Gastrocnemius medialis (tissue), 4 donors: ENCODE measurements at regions not wholly inside any gene's neighbourhood (a gene's known extent, or its start where the extent isn't known, plus 50 kb on each side); places are given as distances from the start of the nearest gene placed in this dataset.
"Not testable (repeated sequence)": the region's sequence is repeated elsewhere in the genome, so short reads cannot be mapped to it uniquely, and the experiment has no call there.

Source experiments
- ATAC-seq, 2 donors: fragments of 150-250 bp; one replicate each; pipeline ENCODE4 v1.9.1; 2016
- DNase-seq, 2 donors: peaks; one replicate each; pipeline ENCODE4 v3.0.0-alpha.2; 2019
- H3K27ac ChIP-seq, 4 donors: fragments of 200-600 bp; sonication (generic); 1 replicate in 1 of 4; 2 replicates in 3 of 4; pipeline ENCODE4 v1.5.1; 2016 to 2018; ENCODE audit warnings: mild to moderate bottlenecking in 2 of 4, moderate library complexity in 1 of 4
- H3K27me3 ChIP-seq, 3 donors: fragments of 200-600 bp; sonication (generic) in 2 of 3; 1 replicate in 1 of 3; 2 replicates in 2 of 3; pipeline versions ENCODE4 v1.5.1 to v1.6.0; 2016 to 2019; ENCODE audit warnings: mild to moderate bottlenecking in 1 of 3, moderate library complexity in 1 of 3
- H3K36me3 ChIP-seq, 2 donors: fragments of 200-600 bp; sonication (generic) in 1 of 2; one replicate each; pipeline ENCODE4 v1.5.1; 2017 to 2018
- H3K4me1 ChIP-seq, 2 donors: fragments of 200-600 bp; sonication (generic) in 1 of 2; one replicate each; pipeline ENCODE4 v1.5.1; 2016 to 2017; ENCODE audit warnings: mild to moderate bottlenecking in 2 of 2
- H3K4me3 ChIP-seq, 4 donors: fragments of 200-600 bp; sonication (generic) in 3 of 4; 1 replicate in 1 of 4; 2 replicates in 3 of 4; pipeline ENCODE4 v1.5.1; 2016 to 2019; ENCODE audit warnings: mild to moderate bottlenecking in 2 of 4
- H3K9me3 ChIP-seq, 3 donors: fragments of 200-600 bp; sonication (generic) in 2 of 3; 1 replicate in 1 of 3; 2 replicates in 2 of 3; pipeline ENCODE4 v1.5.1; 2016 to 2019
- CTCF ChIP-seq, 5 experiments: fragments of 450-650 bp in 3 of 5; fragments of 200-600 bp in 2 of 5; sonication (generic) in 2 of 5; IDR thresholded peaks in 4 of 5; conservative IDR thresholded peaks in 1 of 5; 1 replicate in 4 of 5; 2 replicates in 1 of 5; pipeline ENCODE4 v1.5.1; 2016 to 2019; ENCODE audit warnings: antibody characterized with exemption in 5 of 5, mild to moderate bottlenecking in 3 of 5, moderate library complexity in 3 of 5
- POLR2A ChIP-seq, 2 donors: fragments of 450-650 bp; IDR thresholded peaks; one replicate each; pipeline ENCODE4 v1.6.1; 2017; ENCODE audit warnings: antibody characterized with exemption in 2 of 2, mild to moderate bottlenecking in 2 of 2, moderate library complexity in 2 of 2
- in situ Hi-C, 4 donors: fragments of 200-750 bp; cut with MboI; loops; one replicate each; pipeline versions ENCODE4 v1.15.0 to v1.8.0; 2017; ENCODE audit warnings: low sequenced_read_pairs in 4 of 4
- intact Hi-C: fragments of 100-400 bp; cut with DNase I; formaldehyde crosslinking; loops from one replicate; pipeline ENCODE4 v1.15.1; 2023; ENCODE audit warnings: low total_unique reads

DNA sequence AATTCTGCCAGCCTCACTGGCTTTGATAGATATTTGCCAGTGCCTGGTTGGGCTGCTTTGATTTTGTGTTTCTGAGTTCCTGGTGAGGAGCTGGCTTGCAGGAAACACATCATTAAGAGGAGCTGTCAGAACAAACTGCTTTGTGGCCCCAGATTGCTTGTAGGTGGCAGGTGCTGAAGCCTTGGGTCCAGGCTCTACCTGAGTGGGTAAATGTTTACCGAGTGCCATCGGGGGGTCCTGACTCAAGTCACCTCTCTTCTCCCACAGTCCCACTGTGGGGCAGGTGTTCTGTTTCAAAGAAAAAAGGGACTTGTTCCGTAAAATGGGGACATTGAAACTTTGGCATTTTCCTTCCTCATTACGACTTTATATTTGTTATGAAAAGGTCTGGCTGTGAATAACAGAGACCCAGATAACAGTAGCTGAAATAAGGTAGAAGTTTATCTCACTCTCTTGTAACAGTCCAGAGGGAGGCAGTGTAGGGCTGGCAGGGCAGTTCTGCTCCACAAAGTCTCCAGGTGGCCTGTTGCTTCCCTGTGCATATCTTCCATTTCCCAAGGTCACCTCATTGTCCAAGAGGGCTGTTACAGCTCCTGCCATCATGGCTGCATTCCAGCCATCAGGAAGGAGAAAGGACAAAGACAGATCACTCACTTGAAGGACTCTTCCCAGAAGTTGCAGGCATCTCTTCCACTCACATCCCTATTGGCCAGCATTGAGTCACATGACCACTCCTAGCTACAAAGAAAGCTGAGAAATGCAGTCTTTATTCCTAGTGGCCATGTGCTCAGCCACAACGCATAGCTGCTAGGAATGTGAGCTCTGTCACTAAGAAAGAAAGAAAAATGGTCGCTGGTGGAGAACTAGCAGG lies 149.9 kb upstream of the KCNG1 start:
- ATAC-seq = no peak
- intact Hi-C loops = no loop called here

GRCh38 chr20:51171141-51171540 lies 148.2 kb upstream of the KCNG1 start:
- ATAC-seq (no peak), DNase-seq (no peak)
- in situ Hi-C loops (no loop called here), intact Hi-C loops (no loop called here)
- H3K4me3 ChIP-seq = no peak overlapping the region
- H3K9me3 ChIP-seq = no peaks in the 10 kb centered on the region
- H3K27ac ChIP-seq = no peak overlapping the region
- H3K36me3 ChIP-seq = no peaks in the 10 kb centered on the region
- no peaks in the 10 kb centered on the region for H3K4me1 ChIP-seq
- no peaks in the 10 kb centered on the region for H3K27me3 ChIP-seq
- no peak for TF ChIP-seq CTCF (IDR thresholded peaks at IDR 0.05 in 4 of 5, conservative IDR thresholded peaks at IDR 0.05 in 1 of 5)
- TF ChIP-seq POLR2A (IDR thresholded peaks at IDR 0.05) = no peak

More for the DNA sequence above, 149.9 kb upstream of the KCNG1 start:
- Histone ChIP-seq H3K4me1 (no peaks in the 10 kb centered on the region), H3K27me3 (no peaks in the 10 kb centered on the region), H3K4me3 (no peak overlapping the region), H3K36me3 (no peaks in the 10 kb centered on the region), H3K27ac (no peak overlapping the region), H3K9me3 (no peaks in the 10 kb centered on the region)
- TF ChIP-seq CTCF (IDR thresholded peaks at IDR 0.05 in 4 of 5, conservative IDR thresholded peaks at IDR 0.05 in 1 of 5) = no peak
- TF ChIP-seq POLR2A (IDR thresholded peaks at IDR 0.05) = no peak
- DNase-seq = no peak
- in situ Hi-C loops = no loop called here

GRCh38 chr20:51169813-51170212 lies 146.9 kb upstream of the KCNG1 start:
- Histone ChIP-seq H3K9me3 (no peaks in the 10 kb centered on the region), H3K36me3 (no peaks in the 10 kb centered on the region), H3K4me1 (no peaks in the 10 kb centered on the region), H3K27me3 (no peaks in the 10 kb centered on the region), H3K27ac (no peak overlapping the region), H3K4me3 (no peak overlapping the region)
- ATAC-seq (no peak), DNase-seq (no peak)
- TF ChIP-seq CTCF (IDR thresholded peaks at IDR 0.05 in 4 of 5, conservative IDR thresholded peaks at IDR 0.05 in 1 of 5) = no peak
- TF ChIP-seq POLR2A (IDR thresholded peaks at IDR 0.05) = no peak
- in situ Hi-C loops = no loop called here
- intact Hi-C loops = no loop called here

- ATAC-seq, H3K4me3 ChIP-seq, H3K27me3 ChIP-seq, in situ Hi-C loops, DNase-seq, H3K36me3 ChIP-seq, H3K4me1 ChIP-seq, intact Hi-C loops, H3K9me3 ChIP-seq, H3K27ac ChIP-seq: not testable (repeated sequence)
Observed at GRCh38 chr20:51167911-51168310, 145.0 kb upstream of the KCNG1 start.

- in situ Hi-C loops (no loop called here), intact Hi-C loops (no loop called here)
- Histone ChIP-seq H3K36me3 (no peaks in the 10 kb centered on the region), H3K27ac (no peak overlapping the region), H3K27me3 (no peaks in the 10 kb centered on the region), H3K4me1 (no peaks in the 10 kb centered on the region), H3K9me3 (no peaks in the 10 kb centered on the region), H3K4me3 (no peak overlapping the region)
- no peak for TF ChIP-seq POLR2A (IDR thresholded peaks at IDR 0.05)
- no peak for TF ChIP-seq CTCF (IDR thresholded peaks at IDR 0.05 in 4 of 5, conservative IDR thresholded peaks at IDR 0.05 in 1 of 5)
- DNase-seq (no peak), ATAC-seq (no peak)
Observed at GRCh38 chr20:51166489-51166888, 143.6 kb upstream of the KCNG1 start.
